ENCODE measurements at regions not wholly inside any gene's neighbourhood (a gene's known extent, or its start where the extent isn't known, plus 50 kb on each side); places are given as distances from the start of the nearest gene placed in this dataset.

GRCh38 chr3:134704133-134704532, 53.3 kb upstream of the KY start:
- Mint-ChIP-seq H3K27me3 (ENCODE audit: low read depth in 2 of 2) (peaks cover 6 to 8% of the 10 kb centered on the region in 2 donors), H3K9me3 (peaks cover 2 to 3% of the 10 kb centered on the region in 2 donors), H3K4me3 (no peak overlapping the region), H3K36me3 (no peaks in the 10 kb centered on the region), H3K27ac (no peak overlapping the region), H3K4me1 (no peaks in the 10 kb centered on the region)
- intact Hi-C loops (cut with micrococcal nuclease): no loop called here
- ATAC-seq (no peak), DNase-seq (no peak)
- no peaks in the 10 kb centered on the region for H3K9me3 ChIP-seq (ENCODE audit: control insufficient read depth, insufficient read depth, low read length)
- no peaks in the 10 kb centered on the region for H3K4me1 ChIP-seq (ENCODE audit: control insufficient read depth, insufficient read depth, low read length)
- H3K4me3 ChIP-seq (ENCODE audit: low read length): no peak overlapping the region
- no peaks in the 10 kb centered on the region for H3K36me3 ChIP-seq (ENCODE audit: control insufficient read depth, insufficient read depth, low read length)
- 78% methylated on average over 2 of the region's 2 CpGs for WGBS (ENCODE audit: insufficient coverage)
- no peak overlapping the region for H3K27ac ChIP-seq (ENCODE audit: low read length)
- no peaks in the 10 kb centered on the region for H3K27me3 ChIP-seq (ENCODE audit: control insufficient read depth, insufficient read depth, low read length)
- TF ChIP-seq CTCF (IDR thresholded peaks at IDR 0.05): no peak

GRCh38 chr3:134704556-134704955, 53.7 kb upstream of the KY start:
- H3K4me1 Mint-ChIP-seq: no peaks in the 10 kb centered on the region
- intact Hi-C loops (cut with micrococcal nuclease): no loop called here
- H3K9me3 Mint-ChIP-seq: peaks cover 2 to 3% of the 10 kb centered on the region in 2 donors
- no peaks in the 10 kb centered on the region for H3K36me3 Mint-ChIP-seq
- Histone ChIP-seq H3K36me3 (ENCODE audit: control insufficient read depth, insufficient read depth, low read length) (no peaks in the 10 kb centered on the region), H3K4me3 (ENCODE audit: low read length) (no peak overlapping the region), H3K27me3 (ENCODE audit: control insufficient read depth, insufficient read depth, low read length) (no peaks in the 10 kb centered on the region), H3K4me1 (ENCODE audit: control insufficient read depth, insufficient read depth, low read length) (no peaks in the 10 kb centered on the region), H3K9me3 (ENCODE audit: control insufficient read depth, insufficient read depth, low read length) (no peaks in the 10 kb centered on the region), H3K27ac (ENCODE audit: low read length) (no peak overlapping the region)
- ATAC-seq: no peak
- DNase-seq: no peak
- no peak for TF ChIP-seq CTCF (IDR thresholded peaks at IDR 0.05)
- no peak overlapping the region for H3K27ac Mint-ChIP-seq
- H3K4me3 Mint-ChIP-seq: no peak overlapping the region
- peaks cover 6 to 8% of the 10 kb centered on the region in 2 donors for H3K27me3 Mint-ChIP-seq (ENCODE audit: low read depth in 2 of 2)
- 83% methylated on average over 1 of the region's 1 CpG for WGBS (ENCODE audit: insufficient coverage)

GRCh38 chr3:134707908-134708597, 57.2 kb upstream of the KY start:
- 90% methylated on average over 2 of the region's 2 CpGs for WGBS (ENCODE audit: insufficient coverage)
- no peak for ATAC-seq

More at GRCh38 chr3:134707908-134708597, 57.2 kb upstream of the KY start:
- Histone ChIP-seq H3K9me3 (ENCODE audit: control insufficient read depth, insufficient read depth, low read length) (no peaks in the 10 kb centered on the region), H3K4me1 (ENCODE audit: control insufficient read depth, insufficient read depth, low read length) (no peaks in the 10 kb centered on the region), H3K36me3 (ENCODE audit: control insufficient read depth, insufficient read depth, low read length) (no peaks in the 10 kb centered on the region), H3K27me3 (ENCODE audit: control insufficient read depth, insufficient read depth, low read length) (no peaks in the 10 kb centered on the region), H3K4me3 (ENCODE audit: low read length) (no peak overlapping the region), H3K27ac (ENCODE audit: low read length) (no peak overlapping the region)
- no peak for DNase-seq
- H3K4me3 Mint-ChIP-seq: no peak overlapping the region
- TF ChIP-seq CTCF (IDR thresholded peaks at IDR 0.05): no peak
- H3K36me3 Mint-ChIP-seq: no peaks in the 10 kb centered on the region
- intact Hi-C loops (cut with micrococcal nuclease): no loop called here
- peaks cover 0 to 3% of the 10 kb centered on the region in 2 donors for H3K9me3 Mint-ChIP-seq
- H3K27ac Mint-ChIP-seq: no peak overlapping the region
- H3K27me3 Mint-ChIP-seq (ENCODE audit: low read depth in 2 of 2): peaks cover 0 to 8% of the 10 kb centered on the region in 2 donors
- no peaks in the 10 kb centered on the region for H3K4me1 Mint-ChIP-seq
